Mammary epithelial cell (primary cell): ENCODE measurements at regions not wholly inside any gene's neighbourhood (a gene's known extent, or its start where the extent isn't known, plus 50 kb on each side); places are given as distances from the start of the nearest gene placed in this dataset.

Experiments
- EZH2 ChIP-seq: IDR thresholded peaks from 2 replicates; pipeline ENCODE4 v1.6.1; 2012; ENCODE audit warnings: low read length, inconsistent platforms, borderline replicate concordance
- TF ChIP-seq, protein P1 (sequence below), 2 donors: IDR thresholded peaks in 1 of 2; conservative IDR thresholded peaks in 1 of 2; 2 replicates each; pipeline ENCODE4 v1.5.1; 2011 to 2012; ENCODE audit warnings: inconsistent platforms in 2 of 2, low read length in 2 of 2, mild to moderate bottlenecking in 2 of 2, control low read depth in 1 of 2, low read depth in 1 of 2; ENCODE audit not compliant: insufficient read depth in 1 of 2; ENCODE audit errors: extremely low read depth in 1 of 2

DNA sequence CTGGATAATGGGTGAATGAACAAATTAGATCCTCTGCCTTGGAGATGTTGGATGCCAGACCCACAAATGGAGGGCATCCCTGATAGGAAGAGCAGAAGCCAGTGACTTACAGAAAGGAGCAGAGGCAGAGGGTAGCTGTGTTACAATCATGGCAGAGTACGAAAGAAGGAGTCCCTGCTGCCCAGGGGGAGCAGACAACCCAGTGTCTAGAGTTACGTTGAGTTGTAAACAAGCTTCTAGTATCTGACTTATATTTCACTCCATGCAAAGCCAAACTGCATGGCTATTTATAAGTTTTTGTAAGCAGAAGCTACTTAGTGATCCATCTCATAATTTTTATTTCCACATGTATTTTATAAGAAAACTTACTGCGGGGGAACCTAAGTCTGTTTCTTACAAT, 56.2 kb upstream of the A1CF start:
- TF ChIP-seq, protein P1, sequence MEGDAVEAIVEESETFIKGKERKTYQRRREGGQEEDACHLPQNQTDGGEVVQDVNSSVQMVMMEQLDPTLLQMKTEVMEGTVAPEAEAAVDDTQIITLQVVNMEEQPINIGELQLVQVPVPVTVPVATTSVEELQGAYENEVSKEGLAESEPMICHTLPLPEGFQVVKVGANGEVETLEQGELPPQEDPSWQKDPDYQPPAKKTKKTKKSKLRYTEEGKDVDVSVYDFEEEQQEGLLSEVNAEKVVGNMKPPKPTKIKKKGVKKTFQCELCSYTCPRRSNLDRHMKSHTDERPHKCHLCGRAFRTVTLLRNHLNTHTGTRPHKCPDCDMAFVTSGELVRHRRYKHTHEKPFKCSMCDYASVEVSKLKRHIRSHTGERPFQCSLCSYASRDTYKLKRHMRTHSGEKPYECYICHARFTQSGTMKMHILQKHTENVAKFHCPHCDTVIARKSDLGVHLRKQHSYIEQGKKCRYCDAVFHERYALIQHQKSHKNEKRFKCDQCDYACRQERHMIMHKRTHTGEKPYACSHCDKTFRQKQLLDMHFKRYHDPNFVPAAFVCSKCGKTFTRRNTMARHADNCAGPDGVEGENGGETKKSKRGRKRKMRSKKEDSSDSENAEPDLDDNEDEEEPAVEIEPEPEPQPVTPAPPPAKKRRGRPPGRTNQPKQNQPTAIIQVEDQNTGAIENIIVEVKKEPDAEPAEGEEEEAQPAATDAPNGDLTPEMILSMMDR (conservative IDR thresholded peaks at IDR 0.05 in 1 of 2, IDR thresholded peaks at IDR 0.05 in 1 of 2; ENCODE audit: extremely low read depth in 1 of 2, insufficient read depth in 1 of 2, low read depth in 1 of 2, low read length in 2 of 2): no peak
- TF ChIP-seq EZH2: no peak
